Keratinocyte (primary cell): ENCODE measurements at regions not wholly inside any gene's neighbourhood (a gene's known extent, or its start where the extent isn't known, plus 50 kb on each side); places are given as distances from the start of the nearest gene placed in this dataset.
"Not testable (repeated sequence)": the region's sequence is repeated elsewhere in the genome, so short reads cannot be mapped to it uniquely, and the experiment has no call there.

Experiments used
- EZH2 ChIP-seq: IDR thresholded peaks from one replicate; pipeline ENCODE4 v1.6.1; 2012; ENCODE audit warnings: inconsistent platforms, mild to moderate bottlenecking, low read length, moderate library complexity
- TF ChIP-seq, protein P1 (sequence below), 3 experiments: IDR thresholded peaks in 1 of 3; conservative IDR thresholded peaks in 1 of 3; optimal IDR thresholded peaks in 1 of 3; 2 replicates in 2 of 3; 3 replicates in 1 of 3; pipeline versions ENCODE3 to v1.5.1; 2011; ENCODE audit warnings: low read length in 3 of 3, mild to moderate bottlenecking in 3 of 3, moderate library complexity in 2 of 3, control low read depth in 1 of 3, inconsistent platforms in 1 of 3; ENCODE audit not compliant: insufficient read depth in 2 of 3; ENCODE audit errors: extremely low read depth in 1 of 3

GRCh38 chr2:56606086-56606485 is 422.3 kb downstream of the CCDC85A start:
- TF ChIP-seq, protein P1, sequence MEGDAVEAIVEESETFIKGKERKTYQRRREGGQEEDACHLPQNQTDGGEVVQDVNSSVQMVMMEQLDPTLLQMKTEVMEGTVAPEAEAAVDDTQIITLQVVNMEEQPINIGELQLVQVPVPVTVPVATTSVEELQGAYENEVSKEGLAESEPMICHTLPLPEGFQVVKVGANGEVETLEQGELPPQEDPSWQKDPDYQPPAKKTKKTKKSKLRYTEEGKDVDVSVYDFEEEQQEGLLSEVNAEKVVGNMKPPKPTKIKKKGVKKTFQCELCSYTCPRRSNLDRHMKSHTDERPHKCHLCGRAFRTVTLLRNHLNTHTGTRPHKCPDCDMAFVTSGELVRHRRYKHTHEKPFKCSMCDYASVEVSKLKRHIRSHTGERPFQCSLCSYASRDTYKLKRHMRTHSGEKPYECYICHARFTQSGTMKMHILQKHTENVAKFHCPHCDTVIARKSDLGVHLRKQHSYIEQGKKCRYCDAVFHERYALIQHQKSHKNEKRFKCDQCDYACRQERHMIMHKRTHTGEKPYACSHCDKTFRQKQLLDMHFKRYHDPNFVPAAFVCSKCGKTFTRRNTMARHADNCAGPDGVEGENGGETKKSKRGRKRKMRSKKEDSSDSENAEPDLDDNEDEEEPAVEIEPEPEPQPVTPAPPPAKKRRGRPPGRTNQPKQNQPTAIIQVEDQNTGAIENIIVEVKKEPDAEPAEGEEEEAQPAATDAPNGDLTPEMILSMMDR (optimal IDR thresholded peaks at IDR 0.05 in 1 of 3, IDR thresholded peaks at IDR 0.05 in 1 of 3, conservative IDR thresholded peaks at IDR 0.05 in 1 of 3; ENCODE audit: extremely low read depth in 1 of 3, insufficient read depth in 2 of 3, low read length in 3 of 3), result not testable (repeated sequence)
- TF ChIP-seq EZH2, result not testable (repeated sequence)
